Kidney (tissue), 13 donors: ENCODE measurements at regions not wholly inside any gene's neighbourhood (a gene's known extent, or its start where the extent isn't known, plus 50 kb on each side); places are given as distances from the start of the nearest gene placed in this dataset.

Experiments used
- DNase-seq, 5 donors: peaks; one replicate each; pipeline ENCODE4 v3.0.0-alpha.2; 2013 to 2020
- FAIRE-seq: peaks from 2 replicates; lab custom pipeline; 2012; peaks lifted over from hg19 to GRCh38; lab: Jason Lieb, UNC
- H3K27ac ChIP-seq, 2 donors: one replicate each; pipeline ENCODE4 v1.7.0; 2013; ENCODE audit warnings: low read depth in 2 of 2, low read length in 2 of 2, inconsistent platforms in 1 of 2
- H3K27me3 ChIP-seq: one replicate; pipeline ENCODE4 v1.7.1; 2013; ENCODE audit warnings: low read length, inconsistent platforms; ENCODE audit not compliant: control insufficient read depth, insufficient read depth
- H3K36me3 ChIP-seq, 3 donors: one replicate each; pipeline versions ENCODE4 v1.7.0 to v1.7.1; 2013; ENCODE audit warnings: low read length in 3 of 3, control low read depth in 1 of 3, inconsistent platforms in 1 of 3; ENCODE audit not compliant: insufficient read depth in 3 of 3, control insufficient read depth in 2 of 3
- H3K4me1 ChIP-seq, 3 donors: one replicate each; pipeline versions ENCODE4 v1.7.0 to v1.7.1; 2013; ENCODE audit warnings: low read length in 3 of 3, inconsistent platforms in 1 of 3, low read depth in 1 of 3; ENCODE audit not compliant: control insufficient read depth in 2 of 3, insufficient read depth in 2 of 3
- H3K4me3 ChIP-seq, 3 donors: one replicate each; pipeline versions ENCODE4 v1.7.0 to v1.8.1; 2013; ENCODE audit warnings: low read length in 3 of 3, control low read depth in 1 of 3, inconsistent platforms in 1 of 3
- H3K9ac ChIP-seq, 3 donors: one replicate each; pipeline versions ENCODE4 v1.7.0 to v1.7.1; 2013; ENCODE audit warnings: low read length in 3 of 3, control low read depth in 1 of 3, inconsistent platforms in 1 of 3
- H3K9me3 ChIP-seq, 3 donors: one replicate each; pipeline versions ENCODE4 v1.7.0 to v1.7.1; 2013; ENCODE audit warnings: low read length in 3 of 3, control low read depth in 1 of 3, inconsistent platforms in 1 of 3; ENCODE audit not compliant: control insufficient read depth in 2 of 3, insufficient read depth in 1 of 3
- intact Hi-C: fragments of 100-400 bp; cut with DNase I; formaldehyde crosslinking; loops from one replicate; pipeline ENCODE4 v1.11.1; 2022
- TF ChIP-seq, protein P1 (sequence below): IDR thresholded peaks from 3 replicates; pipeline ENCODE4 v1.5.1; 2012; ENCODE audit warnings: mild to moderate bottlenecking, moderate library complexity, borderline replicate concordance; ENCODE audit not compliant: insufficient read depth; ENCODE audit errors: extremely low read depth
- donor health status: control.
- donor health status: control.
- donor health status: control.
- donor health status: control.
- donor health status: control.
- donor health status: DM: yes; HTN: yes; CAD: no.
- donor health status: Normal renal cell carcinoma (clear cell type).

DNA sequence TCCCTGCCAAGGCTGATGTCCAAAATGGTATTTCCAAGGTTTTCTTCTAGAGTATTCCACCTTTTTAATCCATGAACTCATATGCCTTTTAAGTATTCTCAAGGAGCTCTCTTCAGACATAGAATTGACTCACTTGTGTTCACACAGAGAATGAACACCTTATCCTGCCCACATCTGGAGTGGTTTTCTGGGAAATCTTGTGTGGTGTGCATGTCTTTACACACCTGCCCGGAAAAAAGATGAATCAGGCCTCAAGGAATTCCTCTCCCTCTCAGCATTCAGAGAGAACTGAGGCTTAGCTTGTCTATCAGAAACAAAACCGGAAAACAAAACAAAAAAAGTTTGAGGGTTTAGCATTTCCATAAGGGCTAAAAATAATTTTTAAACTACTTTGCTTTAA, 148.8 kb downstream of the TFAP2A start:
- H3K9ac ChIP-seq = no peak overlapping the region
- H3K4me1 ChIP-seq = peaks cover 0 to 2% (median 0%) of the 10 kb centered on the region in 3 donors
- FAIRE-seq = no peak
- no peaks in the 10 kb centered on the region for H3K36me3 ChIP-seq
- H3K9me3 ChIP-seq = no peaks in the 10 kb centered on the region
- no peaks in the 10 kb centered on the region for H3K27me3 ChIP-seq
- DNase-seq = no peak
- H3K27ac ChIP-seq = no peak overlapping the region
- intact Hi-C loops = no loop called here
- TF ChIP-seq, protein P1, sequence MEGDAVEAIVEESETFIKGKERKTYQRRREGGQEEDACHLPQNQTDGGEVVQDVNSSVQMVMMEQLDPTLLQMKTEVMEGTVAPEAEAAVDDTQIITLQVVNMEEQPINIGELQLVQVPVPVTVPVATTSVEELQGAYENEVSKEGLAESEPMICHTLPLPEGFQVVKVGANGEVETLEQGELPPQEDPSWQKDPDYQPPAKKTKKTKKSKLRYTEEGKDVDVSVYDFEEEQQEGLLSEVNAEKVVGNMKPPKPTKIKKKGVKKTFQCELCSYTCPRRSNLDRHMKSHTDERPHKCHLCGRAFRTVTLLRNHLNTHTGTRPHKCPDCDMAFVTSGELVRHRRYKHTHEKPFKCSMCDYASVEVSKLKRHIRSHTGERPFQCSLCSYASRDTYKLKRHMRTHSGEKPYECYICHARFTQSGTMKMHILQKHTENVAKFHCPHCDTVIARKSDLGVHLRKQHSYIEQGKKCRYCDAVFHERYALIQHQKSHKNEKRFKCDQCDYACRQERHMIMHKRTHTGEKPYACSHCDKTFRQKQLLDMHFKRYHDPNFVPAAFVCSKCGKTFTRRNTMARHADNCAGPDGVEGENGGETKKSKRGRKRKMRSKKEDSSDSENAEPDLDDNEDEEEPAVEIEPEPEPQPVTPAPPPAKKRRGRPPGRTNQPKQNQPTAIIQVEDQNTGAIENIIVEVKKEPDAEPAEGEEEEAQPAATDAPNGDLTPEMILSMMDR = no peak
- no peak overlapping the region for H3K4me3 ChIP-seq

DNA sequence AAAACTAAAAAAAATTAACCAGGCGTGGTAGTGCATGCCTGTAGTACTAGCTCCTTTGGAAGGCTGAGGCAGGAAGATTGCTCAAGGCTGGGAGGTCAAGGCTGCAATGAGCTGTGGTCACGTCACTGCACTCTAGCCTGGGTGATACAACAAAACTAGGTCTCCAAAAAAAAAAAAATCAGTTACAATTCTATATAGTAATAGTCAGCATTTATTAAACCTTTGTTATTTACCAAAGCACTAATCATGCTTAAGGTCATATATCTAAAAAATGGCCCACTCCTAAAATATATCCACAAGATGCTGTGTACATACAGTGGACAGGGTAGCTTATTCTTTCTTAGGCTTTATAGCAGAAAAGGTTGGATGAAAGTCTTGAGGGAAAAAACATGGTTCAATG, 152.4 kb downstream of the TFAP2A start:
- Histone ChIP-seq H3K27me3 (no peaks in the 10 kb centered on the region), H3K36me3 (no peaks in the 10 kb centered on the region), H3K9me3 (no peaks in the 10 kb centered on the region), H3K4me3 (no peak overlapping the region), H3K27ac (no peak overlapping the region), H3K9ac (no peak overlapping the region), H3K4me1 (no peaks in the 10 kb centered on the region)
- DNase-seq (no peak), FAIRE-seq (no peak)
- intact Hi-C loops = no loop called here
- TF ChIP-seq, protein P1 = no peak

DNA sequence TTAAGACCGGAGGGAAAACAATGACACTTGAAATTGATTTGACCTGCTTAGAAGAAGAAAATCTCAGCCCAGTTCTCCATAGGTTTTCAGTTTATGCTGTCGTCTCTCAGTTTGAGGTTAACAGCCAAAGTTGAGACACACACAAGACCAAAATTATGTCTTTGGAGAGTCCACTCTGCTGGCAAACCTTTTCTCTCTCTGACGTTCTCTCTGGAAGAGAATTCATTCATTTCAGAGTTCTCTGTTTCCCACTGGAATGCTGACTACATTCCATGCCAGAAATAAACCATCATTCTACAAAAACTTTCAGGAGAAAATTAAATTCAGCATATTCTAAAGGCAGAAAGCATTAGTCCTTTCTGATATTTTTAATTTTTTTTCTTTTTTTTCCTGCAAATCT, 155.2 kb downstream of the TFAP2A start:
- Histone ChIP-seq H3K9me3 (peaks cover 0 to 4% (median 0%) of the 10 kb centered on the region in 3 donors), H3K9ac (no peak overlapping the region), H3K4me1 (no peaks in the 10 kb centered on the region), H3K36me3 (no peaks in the 10 kb centered on the region), H3K27me3 (no peaks in the 10 kb centered on the region), H3K27ac (no peak overlapping the region), H3K4me3 (no peak overlapping the region)
- TF ChIP-seq, protein P1 = no peak
- FAIRE-seq (no peak), DNase-seq (no peak)
- intact Hi-C loops = no loop called here

DNA sequence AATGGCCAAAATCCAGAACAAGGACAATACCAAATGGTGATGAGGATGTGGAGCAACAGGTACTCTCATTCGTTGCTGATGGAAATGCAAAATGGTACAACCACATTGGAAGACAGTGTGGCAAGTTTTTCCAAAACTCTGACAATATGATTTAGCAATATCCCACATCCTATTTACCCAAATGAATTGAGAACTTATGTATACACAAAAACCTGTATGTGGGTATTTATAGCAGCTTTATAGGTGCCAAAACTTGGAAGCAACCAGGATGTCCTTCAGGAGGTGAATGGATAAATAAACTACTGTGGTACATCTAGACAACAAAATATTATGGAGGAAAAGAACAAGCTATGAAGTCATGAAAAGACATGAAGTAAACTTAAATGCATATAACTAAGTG, 156.5 kb downstream of the TFAP2A start:
- FAIRE-seq = no peak
- Histone ChIP-seq H3K36me3 (no peaks in the 10 kb centered on the region), H3K27ac (no peak overlapping the region), H3K9ac (no peak overlapping the region), H3K9me3 (peaks cover 0 to 4% (median 0%) of the 10 kb centered on the region in 3 donors), H3K4me1 (no peaks in the 10 kb centered on the region), H3K27me3 (no peaks in the 10 kb centered on the region), H3K4me3 (no peak overlapping the region)
- intact Hi-C loops = no loop called here
- TF ChIP-seq, protein P1 = no peak
- DNase-seq = no peak
